H1 (cell line): ENCODE measurements at regions not wholly inside any gene's neighbourhood (a gene's known extent, or its start where the extent isn't known, plus 50 kb on each side); places are given as distances from the start of the nearest gene placed in this dataset.

Experiments used
- PHF8 ChIP-seq: fragments of 200-600 bp; sonication (generic); conservative IDR thresholded peaks from 2 replicates; pipeline ENCODE4 v1.7.1; 2012; ENCODE audit warnings: low read depth, mild to moderate bottlenecking, inconsistent platforms, low read length, moderate library complexity
- YY1 ChIP-seq: IDR thresholded peaks from 2 replicates; pipeline ENCODE4 v1.6.1; 2011; ENCODE audit warnings: low read depth, mild to moderate bottlenecking, low read length

- TF ChIP-seq YY1 (no peak), PHF8 (no peak)
These were observed 97.2 kb downstream of the OAT start (continued) for GRCh38 chr10:124321433-124322089.
